Liver (tissue), 8 donors: ENCODE measurements at regions not wholly inside any gene's neighbourhood (a gene's known extent, or its start where the extent isn't known, plus 50 kb on each side); places are given as distances from the start of the nearest gene placed in this dataset.

Experiments used
- DNase-seq: peaks from one replicate; pipeline ENCODE4 v3.0.0-alpha.2; 2017; ENCODE audit warnings: low spot score
- H3K27ac ChIP-seq, 2 donors: one replicate each; pipeline ENCODE4 v1.7.0; 2013; ENCODE audit warnings: inconsistent platforms in 2 of 2, low read length in 2 of 2, control low read depth in 1 of 2, low read depth in 1 of 2, mild to moderate bottlenecking in 1 of 2
- H3K27me3 ChIP-seq, 4 donors: one replicate each; pipeline versions ENCODE4 v1.6.1 to v1.7.0; 2013; ENCODE audit warnings: low read length in 3 of 4, inconsistent platforms in 1 of 4, mild to moderate bottlenecking in 1 of 4, moderate library complexity in 1 of 4; ENCODE audit not compliant: control insufficient read depth in 4 of 4, insufficient read depth in 4 of 4
- H3K36me3 ChIP-seq, 4 donors: one replicate each; pipeline versions ENCODE4 v1.6.1 to v1.7.0; 2013; ENCODE audit warnings: low read length in 3 of 4, mild to moderate bottlenecking in 3 of 4, low read depth in 1 of 4, moderate library complexity in 1 of 4; ENCODE audit not compliant: control insufficient read depth in 4 of 4, insufficient read depth in 3 of 4
- H3K4me1 ChIP-seq, 4 donors: one replicate each; pipeline versions ENCODE4 v1.6.1 to v1.7.0; 2013; ENCODE audit warnings: low read length in 3 of 4, mild to moderate bottlenecking in 3 of 4, moderate library complexity in 1 of 4; ENCODE audit not compliant: control insufficient read depth in 4 of 4, insufficient read depth in 4 of 4
- H3K4me3 ChIP-seq, 3 donors: one replicate each; pipeline versions ENCODE4 v1.6.1 to v1.7.0; 2013; ENCODE audit warnings: low read length in 3 of 3, control low read depth in 1 of 3, low read depth in 1 of 3, mild to moderate bottlenecking in 1 of 3
- H3K9ac ChIP-seq, 2 donors: one replicate each; pipeline ENCODE4 v1.7.0; 2013; ENCODE audit warnings: low read length in 2 of 2, mild to moderate bottlenecking in 2 of 2, moderate library complexity in 2 of 2, control low read depth in 1 of 2, low read depth in 1 of 2
- H3K9me3 ChIP-seq, 4 donors: one replicate each; pipeline versions ENCODE4 v1.6.1 to v1.7.0; 2013; ENCODE audit warnings: low read length in 3 of 4; ENCODE audit not compliant: control insufficient read depth in 4 of 4
- ATF3 ChIP-seq: IDR thresholded peaks from 2 replicates; pipeline ENCODE4 v1.6.1; 2016; ENCODE audit warnings: antibody characterized with exemption
- EGR1 ChIP-seq, 2 donors: IDR thresholded peaks; 2 replicates each; pipeline ENCODE4 v1.6.1; 2016 to 2018; ENCODE audit warnings: antibody characterized with exemption in 2 of 2, low read depth in 2 of 2
- FOXA1 ChIP-seq: IDR thresholded peaks from 2 replicates; pipeline ENCODE4 v1.6.1; 2016; ENCODE audit warnings: antibody characterized with exemption
- FOXA2 ChIP-seq: IDR thresholded peaks from 2 replicates; pipeline ENCODE4 v1.6.1; 2016; ENCODE audit warnings: antibody characterized with exemption
- GABPA ChIP-seq, 2 donors: IDR thresholded peaks in 1 of 2; conservative IDR thresholded peaks in 1 of 2; 2 replicates each; pipeline ENCODE4 v1.6.1; 2016; ENCODE audit warnings: antibody characterized with exemption in 2 of 2, mild to moderate bottlenecking in 1 of 2, moderate library complexity in 1 of 2
- HNF4A ChIP-seq, 2 donors: conservative IDR thresholded peaks; 2 replicates each; pipeline ENCODE4 v1.6.1; 2016; ENCODE audit warnings: antibody characterized with exemption in 2 of 2, mild to moderate bottlenecking in 2 of 2
- HNF4G ChIP-seq: IDR thresholded peaks from 2 replicates; pipeline ENCODE4 v1.6.1; 2016; ENCODE audit warnings: antibody characterized with exemption
- JUND ChIP-seq, 2 donors: IDR thresholded peaks; 2 replicates each; pipeline ENCODE4 v1.6.1; 2016; ENCODE audit warnings: antibody characterized with exemption in 2 of 2
- NR2F2 ChIP-seq: IDR thresholded peaks from 2 replicates; pipeline ENCODE4 v1.6.1; 2016; ENCODE audit warnings: antibody characterized with exemption
- RAD21 ChIP-seq, 2 donors: IDR thresholded peaks; 2 replicates each; pipeline ENCODE4 v1.6.1; 2016; ENCODE audit warnings: antibody characterized with exemption in 2 of 2, mild to moderate bottlenecking in 2 of 2
- REST ChIP-seq: IDR thresholded peaks from 2 replicates; pipeline ENCODE4 v1.6.1; 2016; ENCODE audit warnings: antibody characterized with exemption, mild to moderate bottlenecking
- RXRA ChIP-seq, 2 donors: IDR thresholded peaks; 2 replicates each; pipeline ENCODE4 v1.6.1; 2017 to 2018; ENCODE audit warnings: antibody characterized with exemption in 2 of 2, mild to moderate bottlenecking in 1 of 2
- SP1 ChIP-seq: IDR thresholded peaks from 2 replicates; pipeline ENCODE4 v1.6.1; 2018; ENCODE audit warnings: antibody characterized with exemption, mild to moderate bottlenecking
- TAF1 ChIP-seq: conservative IDR thresholded peaks from 2 replicates; pipeline ENCODE4 v1.6.1; 2016; ENCODE audit warnings: antibody characterized with exemption, mild to moderate bottlenecking
- YY1 ChIP-seq: IDR thresholded peaks from 2 replicates; pipeline ENCODE4 v1.6.1; 2016; ENCODE audit warnings: antibody characterized with exemption, mild to moderate bottlenecking
- WGBS: extraction: QIAGEN DNeasy Blood & Tissue Kit; methylation state at CpG from one replicate; pipeline ENCODE4 v1.1.7; 2013; 5-methylcytosine and 5-hydroxymethylcytosine counted together
- TF ChIP-seq, protein P1 (sequence below): IDR thresholded peaks from 2 replicates; pipeline ENCODE4 v1.6.1; 2016; ENCODE audit warnings: antibody characterized with exemption
- TF ChIP-seq, protein P2 (sequence below): fragments of 150-350 bp; IDR thresholded peaks from 2 replicates; pipeline ENCODE4 v1.5.1; 2017; ENCODE audit warnings: improper control_type of control experiment, low read depth, low read length; ENCODE audit not compliant: missing input control
- donor health status: healthy.
- donor health status: healthy.
- donor health status: healthy.
- donor health status: healthy.
- donor health status: healthy.

- no peak for TF ChIP-seq REST
- TF ChIP-seq GABPA (IDR thresholded peaks at IDR 0.05 in 1 of 2, conservative IDR thresholded peaks at IDR 0.05 in 1 of 2) = no peak
These were observed 1274.0 kb upstream of the C9orf72 start (continued) for GRCh38 chr9:28847331-28847730.

DNA sequence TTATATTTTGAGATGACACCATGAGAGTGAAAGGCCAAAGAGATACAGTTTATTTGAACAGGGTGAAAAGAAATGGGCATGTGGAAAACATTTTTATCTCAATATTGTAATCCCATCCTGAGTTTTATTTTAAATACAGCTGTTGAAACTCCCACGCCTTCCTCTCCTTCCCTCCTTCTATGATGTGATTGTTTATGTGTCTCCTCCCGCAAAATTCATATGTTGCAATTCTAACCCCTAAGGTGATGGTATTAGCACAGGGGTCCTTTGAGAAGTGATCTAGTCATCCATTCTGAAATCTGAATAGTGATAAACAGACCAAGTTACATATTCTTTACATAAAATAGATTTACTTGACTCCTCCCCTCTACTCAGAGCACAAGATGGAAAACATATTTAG lies 1275.4 kb upstream of the C9orf72 start:
- no peak overlapping the region for H3K4me3 ChIP-seq
- H3K27me3 ChIP-seq = no peaks in the 10 kb centered on the region
- TF ChIP-seq YY1 (no peak), EGR1 (IDR thresholded peaks at IDR 0.05; ENCODE audit: low read depth in 2 of 2) (no peak), NR2F2 (no peak), REST (no peak)
- no peaks in the 10 kb centered on the region for H3K9me3 ChIP-seq
- H3K36me3 ChIP-seq = no peaks in the 10 kb centered on the region
- no peak for DNase-seq
- H3K27ac ChIP-seq = no peak overlapping the region
- H3K4me1 ChIP-seq = no peaks in the 10 kb centered on the region
- no peak overlapping the region for H3K9ac ChIP-seq
- 85% methylated on average over 2 of the region's 2 CpGs for WGBS

DNA sequence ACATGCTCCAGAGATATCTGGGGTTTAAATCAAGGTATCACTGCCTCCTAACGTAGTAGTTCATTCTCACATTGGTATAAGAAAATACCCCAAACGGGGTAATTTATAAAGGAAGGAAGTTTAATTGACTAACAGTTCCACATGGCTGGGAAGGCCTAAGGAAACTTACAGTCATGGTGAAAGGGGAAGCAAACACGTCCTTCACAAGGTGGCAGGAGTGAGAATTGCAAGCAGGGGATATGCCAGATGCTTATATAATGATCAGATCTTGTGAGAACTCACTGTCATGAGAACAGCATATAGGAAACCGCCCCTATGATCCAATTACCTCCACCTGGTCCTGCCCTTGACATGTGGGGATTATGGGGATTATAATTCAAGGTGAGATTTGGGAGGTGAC lies 1280.2 kb upstream of the C9orf72 start:
- 44% methylated on average over 4 of the region's 4 CpGs for WGBS
- no peaks in the 10 kb centered on the region for H3K27me3 ChIP-seq
- H3K9me3 ChIP-seq = no peaks in the 10 kb centered on the region
- H3K4me1 ChIP-seq = no peaks in the 10 kb centered on the region
- H3K27ac ChIP-seq = no peak overlapping the region
- DNase-seq = no peak
- H3K9ac ChIP-seq = no peak overlapping the region
- no peaks in the 10 kb centered on the region for H3K36me3 ChIP-seq
- no peak overlapping the region for H3K4me3 ChIP-seq
- TF ChIP-seq NR2F2 (no peak), REST (no peak), FOXA1 (no peak), TAF1 (no peak), JUND (IDR thresholded peaks at IDR 0.05) (no peak), HNF4A (conservative IDR thresholded peaks at IDR 0.05) (no peak), HNF4G (no peak), ATF3 (no peak), RAD21 (IDR thresholded peaks at IDR 0.05) (no peak), EGR1 (IDR thresholded peaks at IDR 0.05; ENCODE audit: low read depth in 2 of 2) (no peak), SP1 (no peak), RXRA (IDR thresholded peaks at IDR 0.05) (no peak), FOXA2 (no peak)
- TF ChIP-seq, protein P1, sequence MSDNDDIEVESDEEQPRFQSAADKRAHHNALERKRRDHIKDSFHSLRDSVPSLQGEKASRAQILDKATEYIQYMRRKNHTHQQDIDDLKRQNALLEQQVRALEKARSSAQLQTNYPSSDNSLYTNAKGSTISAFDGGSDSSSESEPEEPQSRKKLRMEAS = no peak
- TF ChIP-seq, protein P2, sequence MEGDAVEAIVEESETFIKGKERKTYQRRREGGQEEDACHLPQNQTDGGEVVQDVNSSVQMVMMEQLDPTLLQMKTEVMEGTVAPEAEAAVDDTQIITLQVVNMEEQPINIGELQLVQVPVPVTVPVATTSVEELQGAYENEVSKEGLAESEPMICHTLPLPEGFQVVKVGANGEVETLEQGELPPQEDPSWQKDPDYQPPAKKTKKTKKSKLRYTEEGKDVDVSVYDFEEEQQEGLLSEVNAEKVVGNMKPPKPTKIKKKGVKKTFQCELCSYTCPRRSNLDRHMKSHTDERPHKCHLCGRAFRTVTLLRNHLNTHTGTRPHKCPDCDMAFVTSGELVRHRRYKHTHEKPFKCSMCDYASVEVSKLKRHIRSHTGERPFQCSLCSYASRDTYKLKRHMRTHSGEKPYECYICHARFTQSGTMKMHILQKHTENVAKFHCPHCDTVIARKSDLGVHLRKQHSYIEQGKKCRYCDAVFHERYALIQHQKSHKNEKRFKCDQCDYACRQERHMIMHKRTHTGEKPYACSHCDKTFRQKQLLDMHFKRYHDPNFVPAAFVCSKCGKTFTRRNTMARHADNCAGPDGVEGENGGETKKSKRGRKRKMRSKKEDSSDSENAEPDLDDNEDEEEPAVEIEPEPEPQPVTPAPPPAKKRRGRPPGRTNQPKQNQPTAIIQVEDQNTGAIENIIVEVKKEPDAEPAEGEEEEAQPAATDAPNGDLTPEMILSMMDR = no peak
